ENCODE measurements at regions not wholly inside any gene's neighbourhood (a gene's known extent, or its start where the extent isn't known, plus 50 kb on each side); places are given as distances from the start of the nearest gene placed in this dataset.

- TF ChIP-seq POLR2A (IDR thresholded peaks at IDR 0.05) (no peak), CTCF (IDR thresholded peaks at IDR 0.05) (no peak)
These were observed 162.0 kb upstream of the MAGI2 start for GRCh38 chr7:79615466-79615865.

Measured in right lobe of liver (tissue), 4 donors.